CD1c-positive myeloid dendritic cell (primary cell): ENCODE measurements at regions not wholly inside any gene's neighbourhood (a gene's known extent, or its start where the extent isn't known, plus 50 kb on each side); places are given as distances from the start of the nearest gene placed in this dataset.
"Not testable (repeated sequence)": the region's sequence is repeated elsewhere in the genome, so short reads cannot be mapped to it uniquely, and the experiment has no call there.

Experiments used
- DNase-seq: peaks from one replicate; pipeline ENCODE4 v3.0.0-alpha.2; 2016; ENCODE audit errors: extremely low spot score

- no peak for DNase-seq
Observed at GRCh38 chr11:98307827-98308491, 712.8 kb upstream of the CNTN5 start.

- not testable (repeated sequence) for DNase-seq
Observed at GRCh38 chr11:98330306-98330705, 690.4 kb upstream of the CNTN5 start.

DNA sequence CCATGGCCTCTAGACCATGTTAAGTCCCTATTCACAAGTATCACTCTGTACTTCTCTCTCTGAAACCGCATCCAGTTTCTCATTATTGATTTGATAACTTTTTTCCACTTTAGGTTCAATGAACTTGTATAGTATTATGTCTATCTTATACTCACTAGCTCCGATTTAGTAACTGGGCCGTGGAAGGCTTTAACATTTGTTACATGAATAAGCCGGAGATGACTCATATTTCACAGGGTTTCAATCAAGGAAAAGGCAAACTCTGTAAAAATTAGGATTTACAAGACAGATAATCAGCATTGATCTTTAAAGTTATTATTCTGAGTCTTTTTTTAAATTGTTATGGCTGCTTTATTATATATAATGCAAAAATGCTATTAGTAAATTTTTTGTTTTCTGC is 662.2 kb upstream of the CNTN5 start:
- DNase-seq, result no peak

GRCh38 chr11:98365190-98365589 is 655.6 kb upstream of the CNTN5 start:
- no peak for DNase-seq

GRCh38 chr11:98365941-98366340 is 654.8 kb upstream of the CNTN5 start:
- no peak for DNase-seq

DNA sequence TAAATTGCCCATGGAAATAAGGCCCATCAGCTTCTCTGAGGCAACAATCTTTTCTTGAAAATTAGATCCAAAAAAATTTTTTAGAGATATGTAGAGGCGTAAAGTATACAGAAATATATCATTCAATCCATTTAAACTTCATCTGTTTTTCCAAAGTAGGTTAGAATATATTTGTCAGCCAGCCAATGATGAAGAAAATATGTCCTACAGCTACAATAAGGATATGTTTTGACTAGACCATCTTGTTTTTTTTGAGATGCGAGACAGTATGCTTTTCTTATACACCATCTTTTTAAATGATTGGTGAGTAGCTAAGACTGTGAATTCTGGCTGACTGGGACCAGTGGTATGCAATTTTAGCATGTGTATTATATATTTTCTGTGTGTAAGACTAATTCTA is 630.4 kb upstream of the CNTN5 start:
- DNase-seq, result no peak

- not testable (repeated sequence) for DNase-seq
Observed at GRCh38 chr11:98394500-98394899, 626.2 kb upstream of the CNTN5 start.

DNA sequence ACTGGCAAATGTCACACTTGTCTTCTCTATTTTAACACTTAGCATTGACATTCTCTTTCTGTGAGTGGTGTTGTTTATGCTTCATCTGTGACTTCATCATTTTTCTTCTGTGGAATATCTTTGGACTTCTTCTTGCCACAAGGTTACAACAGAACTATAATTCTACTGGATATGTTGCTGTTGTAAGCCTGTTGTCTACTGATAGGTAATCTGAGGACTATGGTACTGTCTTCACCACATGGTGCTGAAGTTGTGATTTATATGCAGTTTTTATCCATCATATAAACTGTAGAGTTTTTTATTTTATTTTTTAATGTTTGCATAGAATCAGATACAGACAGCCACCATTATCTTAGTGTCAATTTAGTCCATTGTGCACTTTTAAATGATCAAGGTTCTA is 622.2 kb upstream of the CNTN5 start:
- no peak for DNase-seq

DNA sequence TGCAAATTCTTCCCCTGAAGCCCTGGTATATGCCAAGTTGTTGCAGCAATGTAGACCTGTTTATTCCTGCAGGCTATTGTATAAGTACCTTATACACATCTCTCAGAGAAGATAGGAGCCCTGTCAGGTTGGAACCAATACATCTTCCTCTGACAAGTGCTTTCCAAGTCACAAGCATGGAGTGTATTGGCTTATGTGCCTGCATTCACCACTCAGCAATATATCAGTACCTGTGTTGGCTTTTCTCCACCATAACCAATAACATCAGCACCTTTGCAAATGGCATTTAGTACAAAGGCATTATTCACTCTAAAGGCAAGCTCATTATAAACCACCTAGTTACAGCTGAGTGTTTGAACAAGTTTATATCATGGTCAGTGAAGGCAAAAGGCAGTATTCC is 611.7 kb upstream of the CNTN5 start:
- no peak for DNase-seq

DNA sequence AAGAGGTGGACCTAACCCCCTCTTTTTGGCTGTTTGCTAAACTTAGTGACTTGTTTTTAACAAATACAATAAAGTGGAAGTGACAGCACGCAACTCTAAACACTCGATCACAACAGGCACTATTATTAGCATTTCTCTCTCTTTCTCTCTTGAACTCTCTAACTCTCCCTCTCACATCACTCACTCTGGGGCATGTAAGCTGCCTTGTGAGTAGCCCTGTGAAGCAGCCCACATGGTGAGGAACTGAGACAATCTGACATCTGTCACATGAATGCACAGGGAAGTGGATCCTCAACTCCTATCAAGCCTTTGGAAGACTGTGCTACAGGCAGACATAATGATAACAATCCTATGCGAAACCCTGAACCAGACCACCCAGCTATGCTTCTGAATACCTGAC is 609.0 kb upstream of the CNTN5 start:
- DNase-seq, result no peak

- no peak for DNase-seq
Observed at GRCh38 chr11:98417256-98417755, 603.4 kb upstream of the CNTN5 start.

DNA sequence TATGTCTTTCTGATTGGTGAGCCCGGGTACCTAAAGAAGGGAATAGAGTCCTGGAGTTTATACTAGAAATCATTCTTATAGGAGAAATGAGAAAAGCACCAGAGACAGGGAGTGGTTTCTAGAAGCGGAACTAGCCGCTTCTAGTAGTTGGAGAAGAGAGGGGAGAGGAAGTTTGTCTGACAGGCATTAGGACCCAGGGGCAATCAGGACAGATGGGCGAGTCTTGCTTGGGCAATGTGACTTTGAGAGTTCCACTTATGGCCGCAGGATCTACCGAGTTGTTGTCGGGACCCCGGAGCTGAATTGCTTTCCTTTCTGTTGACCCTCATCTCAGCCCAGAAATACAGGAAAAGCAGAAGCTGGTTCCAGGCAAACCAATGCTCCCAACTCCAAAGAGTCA is 596.8 kb upstream of the CNTN5 start:
- no peak for DNase-seq

- DNase-seq, result not testable (repeated sequence)
Observed at GRCh38 chr11:98424773-98425172, 596.0 kb upstream of the CNTN5 start.

GRCh38 chr11:98431463-98432359 is 589.0 kb upstream of the CNTN5 start:
- DNase-seq, result no peak

- no peak for DNase-seq
Observed at GRCh38 chr11:98434296-98434695, 586.5 kb upstream of the CNTN5 start.

GRCh38 chr11:98453378-98453777 is 567.4 kb upstream of the CNTN5 start:
- DNase-seq, result no peak

- no peak for DNase-seq
Observed at GRCh38 chr11:98455500-98456307, 565.0 kb upstream of the CNTN5 start.

GRCh38 chr11:98456308-98456680 is 564.5 kb upstream of the CNTN5 start:
- no peak for DNase-seq

GRCh38 chr11:98495016-98495415 is 525.7 kb upstream of the CNTN5 start:
- DNase-seq, result no peak

DNA sequence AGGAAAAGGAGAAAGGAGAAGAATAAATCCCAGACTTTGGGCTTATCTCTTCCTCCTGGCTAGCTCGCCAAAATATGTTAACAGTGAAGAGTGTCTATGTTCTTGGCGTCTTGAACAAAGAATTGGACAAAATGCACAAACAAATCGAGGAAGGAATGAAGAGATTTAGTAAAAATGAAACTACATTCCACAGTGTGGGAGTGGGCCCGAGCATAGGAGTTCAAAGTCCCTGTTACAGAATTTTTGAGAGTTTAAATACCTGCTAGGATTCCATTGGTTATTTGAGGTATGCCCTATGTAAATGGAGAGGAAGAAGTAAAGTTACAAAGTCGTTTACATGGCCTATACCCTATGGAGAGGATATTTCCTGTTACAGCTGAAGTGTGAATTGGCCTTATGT is 525.1 kb upstream of the CNTN5 start:
- DNase-seq, result no peak

- DNase-seq, result no peak
Observed at GRCh38 chr11:98507208-98507607, 513.5 kb upstream of the CNTN5 start.

GRCh38 chr11:98512938-98513337 is 507.8 kb upstream of the CNTN5 start:
- no peak for DNase-seq
